ENCODE measurements at regions not wholly inside any gene's neighbourhood (a gene's known extent, or its start where the extent isn't known, plus 50 kb on each side); places are given as distances from the start of the nearest gene placed in this dataset.

GRCh38 chr3:83002869-83003445 lies 1241.5 kb upstream of the GBE1 start:
- TF ChIP-seq CEBPB (IDR thresholded peaks at IDR 0.05) (no peak), EP300 (IDR thresholded peaks at IDR 0.05; ENCODE audit: borderline replicate concordance) (no peak), TAF1 (IDR thresholded peaks at IDR 0.05; ENCODE audit: low read depth) (no peak), NFIC (IDR thresholded peaks at IDR 0.05) (no peak), FOXM1 (IDR thresholded peaks at IDR 0.05; ENCODE audit: borderline replicate concordance, low read depth) (no peak), TCF12 (IDR thresholded peaks at IDR 0.05; ENCODE audit: low read depth) (no peak), YY1 (IDR thresholded peaks at IDR 0.05; ENCODE audit: low read depth) (no peak), REST (IDR thresholded peaks at IDR 0.05; ENCODE audit: low read depth) (no peak), ZBTB7A (IDR thresholded peaks at IDR 0.05; ENCODE audit: low read depth) (no peak), RAD21 (IDR thresholded peaks at IDR 0.05; ENCODE audit: low read depth) (no peak), MAX (IDR thresholded peaks at IDR 0.05) (no peak), TEAD4 (IDR thresholded peaks at IDR 0.05) (no peak), CREB1 (IDR thresholded peaks at IDR 0.05; ENCODE audit: low read depth) (no peak)
